ENCODE measurements at regions not wholly inside any gene's neighbourhood (a gene's known extent, or its start where the extent isn't known, plus 50 kb on each side); places are given as distances from the start of the nearest gene placed in this dataset.

DNA sequence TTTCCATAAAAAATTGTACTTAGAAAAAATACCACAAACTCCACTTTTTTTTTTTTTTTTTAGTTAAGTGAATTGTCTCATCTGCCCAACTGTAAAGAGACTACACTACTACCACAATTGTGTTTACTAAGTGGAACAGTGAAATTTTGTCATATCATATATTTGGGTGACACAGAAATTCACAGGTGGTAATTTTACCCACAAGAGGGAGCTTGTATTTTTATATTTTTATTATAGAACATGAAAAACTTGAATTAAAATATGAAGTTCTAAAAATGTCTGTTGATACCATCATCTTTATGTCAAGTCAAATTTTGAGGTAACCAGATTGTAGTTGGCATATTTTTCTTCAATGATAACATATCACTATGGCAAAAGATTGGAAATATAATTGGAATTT is 329.4 kb upstream of the SOX5 start:
- no peak overlapping the region for H3K4me3 ChIP-seq (ENCODE audit: low read depth, low read length)
- TF ChIP-seq CTCF (IDR thresholded peaks at IDR 0.05; ENCODE audit: low read depth, low read length), result peak; percentile 4
- DNase-seq (ENCODE audit: low read depth, low spot score), result no peak
- in situ Hi-C loops (cut with HindIII; ENCODE audit: low sequenced_read_pairs), result no loop called here

GRCh38 chr12:24270965-24271364 is 321.5 kb upstream of the SOX5 start:
- TF ChIP-seq CTCF (IDR thresholded peaks at IDR 0.05; ENCODE audit: low read depth, low read length), result no peak
- no peak overlapping the region for H3K4me3 ChIP-seq (ENCODE audit: low read depth, low read length)
- in situ Hi-C loops (cut with HindIII; ENCODE audit: low sequenced_read_pairs), result no loop called here
- no peak for DNase-seq (ENCODE audit: low read depth, low spot score)

DNA sequence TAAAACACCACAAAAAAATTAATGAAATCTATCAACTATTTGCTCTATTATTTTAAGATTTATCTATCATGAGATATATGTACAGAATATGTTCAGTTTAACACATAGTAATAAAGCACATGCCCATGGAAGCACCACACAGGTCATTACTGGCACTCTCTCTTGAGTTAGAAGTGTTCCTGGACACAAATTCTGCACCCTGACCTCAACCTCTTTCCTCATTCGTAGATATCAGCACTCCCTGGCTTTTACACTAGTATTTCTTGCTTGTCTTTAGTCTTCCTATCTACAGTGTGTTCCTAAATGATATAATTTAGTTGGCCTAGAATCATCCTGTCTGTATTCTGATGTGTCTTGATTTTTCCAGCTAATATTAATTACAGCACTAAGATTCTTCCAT is 321.0 kb upstream of the SOX5 start:
- DNase-seq (ENCODE audit: low read depth, low spot score), result no peak
- TF ChIP-seq CTCF (IDR thresholded peaks at IDR 0.05; ENCODE audit: low read depth, low read length), result no peak
- in situ Hi-C loops (cut with HindIII; ENCODE audit: low sequenced_read_pairs), result no loop called here
- no peak overlapping the region for H3K4me3 ChIP-seq (ENCODE audit: low read depth, low read length)

- TF ChIP-seq CTCF (IDR thresholded peaks at IDR 0.05; ENCODE audit: low read depth, low read length), result no peak
- in situ Hi-C loops (cut with HindIII; ENCODE audit: low sequenced_read_pairs), result no loop called here
- no peak for DNase-seq (ENCODE audit: low read depth, low spot score)
- H3K4me3 ChIP-seq (ENCODE audit: low read depth, low read length), result no peak overlapping the region
These were observed 319.3 kb upstream of the SOX5 start for GRCh38 chr12:24268663-24269186.

- in situ Hi-C loops (cut with HindIII; ENCODE audit: low sequenced_read_pairs), result no loop called here
- TF ChIP-seq CTCF (IDR thresholded peaks at IDR 0.05; ENCODE audit: low read depth, low read length), result no peak
- DNase-seq (ENCODE audit: low read depth, low spot score), result no peak
- no peak overlapping the region for H3K4me3 ChIP-seq (ENCODE audit: low read depth, low read length)
These were observed 317.5 kb upstream of the SOX5 start for GRCh38 chr12:24266982-24267381.

GRCh38 chr12:24256684-24257083 is 307.2 kb upstream of the SOX5 start:
- no peak for DNase-seq (ENCODE audit: low read depth, low spot score)
- in situ Hi-C loops (cut with HindIII; ENCODE audit: low sequenced_read_pairs), result no loop called here

More at GRCh38 chr12:24256684-24257083, 307.2 kb upstream of the SOX5 start:
- H3K4me3 ChIP-seq (ENCODE audit: low read depth, low read length), result no peak overlapping the region
- TF ChIP-seq CTCF (IDR thresholded peaks at IDR 0.05; ENCODE audit: low read depth, low read length), result no peak

Measured in astrocyte of the spinal cord (primary cell).